Hepatocyte (in vitro differentiated cells): ENCODE measurements at regions not wholly inside any gene's neighbourhood (a gene's known extent, or its start where the extent isn't known, plus 50 kb on each side); places are given as distances from the start of the nearest gene placed in this dataset.
A peak's percentile ranks its signal among the peaks of the same experiment; 100 is the strongest.

Source experiments
- DNase-seq: peaks from one replicate; pipeline ENCODE4 v3.0.0-alpha.2; 2016; ENCODE audit warnings: low spot score
- H2AFZ ChIP-seq: fragments of 200-600 bp; sonication (generic); 2 replicates; pipeline ENCODE4 v1.6.0; 2016; ENCODE audit warnings: antibody characterized with exemption, mild to moderate bottlenecking
- H3K27ac ChIP-seq: fragments of 200-600 bp; sonication (generic); 2 replicates; pipeline ENCODE4 v1.5.1; 2016; ENCODE audit warnings: mild to moderate bottlenecking
- H3K27me3 ChIP-seq: fragments of 200-600 bp; sonication (generic); 2 replicates; pipeline ENCODE4 v1.6.1; 2016
- H3K36me3 ChIP-seq: fragments of 200-600 bp; sonication (generic); replicated peaks from 2 replicates; pipeline ENCODE4 v1.5.1; 2016; ENCODE audit warnings: low read depth; ENCODE audit not compliant: insufficient read depth
- H3K4me1 ChIP-seq: fragments of 200-600 bp; sonication (generic); 2 replicates; pipeline ENCODE4 v1.5.1; 2016; ENCODE audit warnings: mild to moderate bottlenecking, moderate library complexity; ENCODE audit not compliant: insufficient read depth
- H3K4me2 ChIP-seq: fragments of 200-600 bp; sonication (generic); 2 replicates; pipeline ENCODE4 v1.6.0; 2016
- H3K4me3 ChIP-seq: fragments of 200-600 bp; sonication (generic); 2 replicates; pipeline ENCODE4 v1.5.1; 2016; ENCODE audit warnings: mild to moderate bottlenecking
- H3K79me2 ChIP-seq: fragments of 200-600 bp; sonication (generic); 2 replicates; pipeline ENCODE4 v1.6.0; 2017; ENCODE audit warnings: mild to moderate bottlenecking
- H3K9me2 ChIP-seq: fragments of 200-600 bp; sonication (generic); replicated peaks from 2 replicates; pipeline ENCODE4 v1.6.0; 2017; ENCODE audit warnings: mild to moderate bottlenecking; ENCODE audit not compliant: insufficient read depth
- H3K9me3 ChIP-seq: fragments of 200-600 bp; sonication (generic); 2 replicates; pipeline ENCODE4 v1.5.1; 2016; ENCODE audit warnings: low read depth, mild to moderate bottlenecking
- H4K20me1 ChIP-seq: fragments of 200-600 bp; sonication (generic); 2 replicates; pipeline ENCODE4 v1.6.0; 2016; ENCODE audit warnings: mild to moderate bottlenecking; ENCODE audit not compliant: insufficient read depth, poor library complexity, severe bottlenecking
- EZH2 ChIP-seq: fragments of 200-600 bp; sonication (generic); IDR thresholded peaks from 2 replicates; pipeline ENCODE4 v1.6.1; 2016; ENCODE audit warnings: antibody characterized with exemption, mild to moderate bottlenecking, borderline replicate concordance
- EZH2phosphoT487 ChIP-seq: fragments of 200-600 bp; sonication (generic); IDR thresholded peaks from one replicate; pipeline ENCODE4 v1.6.1; 2018; ENCODE audit warnings: antibody characterized with exemption, mild to moderate bottlenecking, low read depth, moderate library complexity; ENCODE audit not compliant: unreplicated experiment, severe bottlenecking
- WGBS: methylation state at CpG from one replicate; pipeline ENCODE4 v1.1.6; 2016; ENCODE audit warnings: low lambda C conversion rate; ENCODE audit errors: missing lambda C conversion rate; 5-methylcytosine and 5-hydroxymethylcytosine counted together
- TF ChIP-seq, protein P1 (sequence below): fragments of 200-600 bp; sonication (generic); IDR thresholded peaks from 2 replicates; pipeline ENCODE4 v1.5.1; 2016; ENCODE audit warnings: antibody characterized with exemption, mild to moderate bottlenecking; ENCODE audit not compliant: poor library complexity

DNA sequence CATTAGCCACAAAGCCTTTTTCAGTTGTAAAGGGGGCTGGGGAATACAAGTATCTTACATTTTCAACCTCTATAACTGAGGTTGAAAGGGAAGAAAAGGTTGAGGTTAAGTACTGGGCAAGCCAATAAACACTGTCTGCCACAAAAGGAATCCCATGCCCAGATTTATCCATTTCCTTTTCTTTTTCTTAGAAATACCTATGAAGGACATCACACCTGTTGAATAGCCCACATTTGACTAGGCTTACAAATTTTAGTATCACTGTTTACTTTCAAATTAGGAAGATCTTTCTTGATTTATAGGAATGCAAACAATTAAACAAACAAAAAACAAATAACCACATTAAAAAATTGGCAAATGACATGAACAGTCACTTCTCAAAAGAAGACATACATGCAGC lies 81.0 kb upstream of the CAV2 start:
- no peak for DNase-seq
- no peaks in the 10 kb centered on the region for H3K9me3 ChIP-seq
- no peak overlapping the region for H2AFZ ChIP-seq
- no peaks in the 10 kb centered on the region for H3K9me2 ChIP-seq
- TF ChIP-seq EZH2phosphoT487 = no peak
- no peak for TF ChIP-seq EZH2
- TF ChIP-seq, protein P1, sequence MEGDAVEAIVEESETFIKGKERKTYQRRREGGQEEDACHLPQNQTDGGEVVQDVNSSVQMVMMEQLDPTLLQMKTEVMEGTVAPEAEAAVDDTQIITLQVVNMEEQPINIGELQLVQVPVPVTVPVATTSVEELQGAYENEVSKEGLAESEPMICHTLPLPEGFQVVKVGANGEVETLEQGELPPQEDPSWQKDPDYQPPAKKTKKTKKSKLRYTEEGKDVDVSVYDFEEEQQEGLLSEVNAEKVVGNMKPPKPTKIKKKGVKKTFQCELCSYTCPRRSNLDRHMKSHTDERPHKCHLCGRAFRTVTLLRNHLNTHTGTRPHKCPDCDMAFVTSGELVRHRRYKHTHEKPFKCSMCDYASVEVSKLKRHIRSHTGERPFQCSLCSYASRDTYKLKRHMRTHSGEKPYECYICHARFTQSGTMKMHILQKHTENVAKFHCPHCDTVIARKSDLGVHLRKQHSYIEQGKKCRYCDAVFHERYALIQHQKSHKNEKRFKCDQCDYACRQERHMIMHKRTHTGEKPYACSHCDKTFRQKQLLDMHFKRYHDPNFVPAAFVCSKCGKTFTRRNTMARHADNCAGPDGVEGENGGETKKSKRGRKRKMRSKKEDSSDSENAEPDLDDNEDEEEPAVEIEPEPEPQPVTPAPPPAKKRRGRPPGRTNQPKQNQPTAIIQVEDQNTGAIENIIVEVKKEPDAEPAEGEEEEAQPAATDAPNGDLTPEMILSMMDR = no peak
- H3K4me2 ChIP-seq = no peak overlapping the region
- peak overlapping the region; percentile 38 for H3K27ac ChIP-seq
- no peaks in the 10 kb centered on the region for H3K36me3 ChIP-seq
- no peaks in the 10 kb centered on the region for H4K20me1 ChIP-seq
- peaks cover 11% of the 10 kb centered on the region for H3K4me1 ChIP-seq
- no peaks in the 10 kb centered on the region for H3K27me3 ChIP-seq
- H3K79me2 ChIP-seq = no peaks in the 10 kb centered on the region
- no peak overlapping the region for H3K4me3 ChIP-seq

DNA sequence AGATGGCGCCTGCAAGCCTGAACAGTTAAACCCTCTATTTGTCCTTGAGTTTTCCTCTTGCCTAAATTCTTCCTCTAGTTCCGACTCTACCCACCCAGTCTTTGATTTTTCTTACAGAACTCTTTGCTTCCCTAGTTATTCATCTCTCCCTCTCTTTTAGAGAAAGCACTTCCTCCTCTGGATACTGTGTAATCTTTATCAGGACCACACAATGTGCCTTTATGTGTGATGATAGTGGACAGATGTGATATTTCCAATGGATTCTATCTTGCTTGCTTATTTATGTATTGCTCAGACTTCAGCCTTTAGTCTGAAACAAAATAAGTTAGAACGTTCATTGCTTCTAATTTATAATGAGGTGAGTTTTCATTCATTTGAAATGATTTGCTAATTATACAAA lies 79.5 kb upstream of the CAV2 start:
- peaks cover 11% of the 10 kb centered on the region for H3K4me1 ChIP-seq
- no peak overlapping the region for H3K27ac ChIP-seq
- no peak overlapping the region for H2AFZ ChIP-seq
- H3K9me3 ChIP-seq = no peaks in the 10 kb centered on the region
- H3K9me2 ChIP-seq = no peaks in the 10 kb centered on the region
- no peak for DNase-seq
- no peaks in the 10 kb centered on the region for H3K79me2 ChIP-seq
- no peaks in the 10 kb centered on the region for H3K27me3 ChIP-seq
- H4K20me1 ChIP-seq = no peaks in the 10 kb centered on the region
- TF ChIP-seq EZH2 (no peak), EZH2phosphoT487 (no peak)
- TF ChIP-seq, protein P1 = no peak
- WGBS = 81% methylated on average over 3 of the region's 3 CpGs
- no peak overlapping the region for H3K4me2 ChIP-seq
- no peak overlapping the region for H3K4me3 ChIP-seq
- no peaks in the 10 kb centered on the region for H3K36me3 ChIP-seq

DNA sequence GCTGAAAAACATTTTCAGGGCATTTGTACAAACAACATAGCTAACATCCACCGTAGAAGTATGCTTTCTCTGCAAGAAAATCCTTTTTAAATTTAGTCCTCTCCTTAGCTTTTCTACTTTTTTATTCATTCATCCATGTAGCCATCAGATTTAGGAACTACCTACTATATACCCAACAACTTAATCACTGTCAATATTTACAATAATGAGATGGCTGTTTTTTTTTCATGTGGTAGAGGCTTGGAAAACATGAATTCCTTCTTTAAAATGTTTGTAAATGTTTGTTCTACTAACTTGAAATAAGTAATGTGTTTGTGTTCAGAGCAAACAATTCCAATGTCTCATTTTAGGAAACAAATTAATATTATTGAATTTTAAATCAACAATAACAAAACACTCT lies 78.2 kb upstream of the CAV2 start:
- WGBS = 84% methylated on average over 1 of the region's 1 CpG
- H2AFZ ChIP-seq = no peak overlapping the region
- H3K27ac ChIP-seq = no peak overlapping the region
- no peaks in the 10 kb centered on the region for H3K27me3 ChIP-seq
- no peak for TF ChIP-seq EZH2phosphoT487
- TF ChIP-seq, protein P1 = no peak
- TF ChIP-seq EZH2 = no peak
- no peak overlapping the region for H3K4me3 ChIP-seq
- no peak for DNase-seq
- no peaks in the 10 kb centered on the region for H3K36me3 ChIP-seq
- no peaks in the 10 kb centered on the region for H3K79me2 ChIP-seq
- H3K4me1 ChIP-seq = peaks cover 11% of the 10 kb centered on the region
- no peaks in the 10 kb centered on the region for H3K9me2 ChIP-seq
- H3K4me2 ChIP-seq = no peak overlapping the region
- H3K9me3 ChIP-seq = no peaks in the 10 kb centered on the region
- H4K20me1 ChIP-seq = no peaks in the 10 kb centered on the region

DNA sequence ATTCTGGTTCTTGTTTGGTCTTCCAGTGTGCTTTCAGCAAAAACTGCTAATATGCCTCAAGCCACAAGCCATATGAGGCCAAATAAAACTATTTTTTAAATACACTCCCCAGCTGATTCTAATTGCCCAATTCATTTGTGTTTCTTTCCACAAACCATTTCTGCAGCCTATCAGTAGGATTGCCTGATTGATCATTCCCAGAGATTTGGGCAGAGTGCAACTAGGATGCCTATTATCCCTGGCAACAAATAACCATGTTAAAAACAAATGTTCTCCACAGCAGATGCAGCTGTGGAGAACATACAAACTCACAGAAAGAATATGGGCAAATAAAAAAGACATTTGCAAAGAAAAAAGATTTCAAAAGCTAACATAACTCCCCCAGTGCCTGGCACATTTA lies 76.9 kb upstream of the CAV2 start:
- H2AFZ ChIP-seq = no peak overlapping the region

More for the DNA sequence above, 76.9 kb upstream of the CAV2 start:
- no peaks in the 10 kb centered on the region for H3K79me2 ChIP-seq
- no peak for DNase-seq
- TF ChIP-seq EZH2phosphoT487 (no peak), EZH2 (no peak)
- TF ChIP-seq, protein P1 = no peak
- no peak overlapping the region for H3K27ac ChIP-seq
- H3K9me2 ChIP-seq = no peaks in the 10 kb centered on the region
- H4K20me1 ChIP-seq = no peaks in the 10 kb centered on the region
- no peak overlapping the region for H3K4me2 ChIP-seq
- peaks cover 5% of the 10 kb centered on the region for H3K4me1 ChIP-seq
- H3K4me3 ChIP-seq = no peak overlapping the region
- H3K36me3 ChIP-seq = no peaks in the 10 kb centered on the region
- H3K27me3 ChIP-seq = no peaks in the 10 kb centered on the region
- no peaks in the 10 kb centered on the region for H3K9me3 ChIP-seq
